Osteoblast (primary cell): ENCODE measurements at regions not wholly inside any gene's neighbourhood (a gene's known extent, or its start where the extent isn't known, plus 50 kb on each side); places are given as distances from the start of the nearest gene placed in this dataset.

ENCODE experiments used
- DNase-seq: peaks from one replicate; pipeline ENCODE4 v3.0.0; 2011; ENCODE audit warnings: low spot score, mixed read lengths; ENCODE audit not compliant: insufficient read length; ENCODE audit errors: missing footprints
- H2AFZ ChIP-seq: 2 replicates; pipeline ENCODE4 v1.6.0; 2011; ENCODE audit warnings: mild to moderate bottlenecking, low read length
- H3K27ac ChIP-seq: 2 replicates; pipeline ENCODE4 v1.5.1; 2011; ENCODE audit warnings: mild to moderate bottlenecking, low read depth, low read length, moderate library complexity
- H3K27me3 ChIP-seq: 2 replicates; pipeline ENCODE4 v1.6.0; 2012; ENCODE audit warnings: mild to moderate bottlenecking, control low read depth, inconsistent platforms, low read length, moderate library complexity; ENCODE audit not compliant: insufficient read depth
- H3K36me3 ChIP-seq: 2 replicates; pipeline ENCODE4 v1.5.1; 2011; ENCODE audit warnings: mild to moderate bottlenecking, low read length, control low read depth, moderate library complexity; ENCODE audit not compliant: insufficient read depth
- H3K4me1 ChIP-seq: 2 replicates; pipeline ENCODE4 v1.5.1; 2011; ENCODE audit warnings: mild to moderate bottlenecking, low read length, control low read depth, moderate library complexity; ENCODE audit not compliant: insufficient read depth
- H3K4me2 ChIP-seq: 2 replicates; pipeline ENCODE4 v1.6.0; 2011; ENCODE audit warnings: mild to moderate bottlenecking, low read length; ENCODE audit not compliant: insufficient read depth
- H3K4me3 ChIP-seq: fragments of 200-600 bp; sonication (generic); 3 replicates; pipeline ENCODE4 v1.5.1; 2012; ENCODE audit warnings: mild to moderate bottlenecking, low read length, inconsistent platforms; ENCODE audit not compliant: insufficient read depth
- H3K79me2 ChIP-seq: 2 replicates; pipeline ENCODE4 v1.6.0; 2012; ENCODE audit warnings: mild to moderate bottlenecking, low read length, control low read depth, inconsistent platforms; ENCODE audit not compliant: insufficient read depth
- H3K9me3 ChIP-seq: 2 replicates; pipeline ENCODE4 v1.5.1; 2011; ENCODE audit warnings: low read depth, low read length, control low read depth
- H4K20me1 ChIP-seq: 2 replicates; pipeline ENCODE4 v1.6.0; 2012; ENCODE audit warnings: mild to moderate bottlenecking, low read length, control low read depth; ENCODE audit not compliant: insufficient read depth
- TF ChIP-seq, protein P1 (sequence below): IDR thresholded peaks from 2 replicates; pipeline ENCODE4 v1.5.1; 2011; ENCODE audit warnings: mild to moderate bottlenecking, low read depth, low read length, moderate library complexity; ENCODE audit errors: extremely low read depth

DNA sequence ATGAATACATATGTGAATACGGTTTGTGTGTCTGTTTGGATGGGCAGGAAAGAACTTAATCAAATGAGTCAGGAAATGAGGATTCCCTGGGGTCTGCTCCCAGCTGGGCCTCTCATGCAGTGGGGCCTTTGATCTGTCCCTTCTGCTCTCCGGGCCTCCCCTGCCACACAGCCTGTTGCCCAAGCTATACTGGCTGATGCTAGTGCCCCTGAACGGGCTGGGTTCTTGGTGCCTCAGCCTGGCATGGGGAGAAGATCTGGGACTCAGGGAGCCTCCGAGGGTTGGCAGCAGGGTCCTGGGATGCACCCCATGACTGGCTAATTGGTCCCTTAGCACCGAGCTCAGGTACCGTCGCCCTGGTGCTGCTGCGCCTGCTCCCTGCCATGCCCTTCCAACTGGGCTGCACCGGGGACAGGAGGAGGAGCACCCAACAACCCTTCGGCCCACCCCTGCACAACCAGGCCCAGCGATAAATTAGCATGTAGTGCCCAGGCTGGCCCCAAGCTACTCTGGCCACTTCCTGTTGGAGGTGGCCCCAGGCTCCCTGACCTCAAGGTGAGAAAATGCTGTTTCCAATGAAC is 59.9 kb upstream of the DUSP5 start:
- H3K79me2 ChIP-seq, result no peaks in the 10 kb centered on the region
- no peak for DNase-seq
- H2AFZ ChIP-seq, result no peak overlapping the region
- H3K9me3 ChIP-seq, result no peaks in the 10 kb centered on the region
- TF ChIP-seq, protein P1, sequence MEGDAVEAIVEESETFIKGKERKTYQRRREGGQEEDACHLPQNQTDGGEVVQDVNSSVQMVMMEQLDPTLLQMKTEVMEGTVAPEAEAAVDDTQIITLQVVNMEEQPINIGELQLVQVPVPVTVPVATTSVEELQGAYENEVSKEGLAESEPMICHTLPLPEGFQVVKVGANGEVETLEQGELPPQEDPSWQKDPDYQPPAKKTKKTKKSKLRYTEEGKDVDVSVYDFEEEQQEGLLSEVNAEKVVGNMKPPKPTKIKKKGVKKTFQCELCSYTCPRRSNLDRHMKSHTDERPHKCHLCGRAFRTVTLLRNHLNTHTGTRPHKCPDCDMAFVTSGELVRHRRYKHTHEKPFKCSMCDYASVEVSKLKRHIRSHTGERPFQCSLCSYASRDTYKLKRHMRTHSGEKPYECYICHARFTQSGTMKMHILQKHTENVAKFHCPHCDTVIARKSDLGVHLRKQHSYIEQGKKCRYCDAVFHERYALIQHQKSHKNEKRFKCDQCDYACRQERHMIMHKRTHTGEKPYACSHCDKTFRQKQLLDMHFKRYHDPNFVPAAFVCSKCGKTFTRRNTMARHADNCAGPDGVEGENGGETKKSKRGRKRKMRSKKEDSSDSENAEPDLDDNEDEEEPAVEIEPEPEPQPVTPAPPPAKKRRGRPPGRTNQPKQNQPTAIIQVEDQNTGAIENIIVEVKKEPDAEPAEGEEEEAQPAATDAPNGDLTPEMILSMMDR, result no peak
- no peak overlapping the region for H3K4me3 ChIP-seq
- no peaks in the 10 kb centered on the region for H3K27me3 ChIP-seq
- no peak overlapping the region for H3K27ac ChIP-seq
- H3K4me2 ChIP-seq, result no peak overlapping the region
- no peaks in the 10 kb centered on the region for H4K20me1 ChIP-seq
- no peaks in the 10 kb centered on the region for H3K36me3 ChIP-seq
- H3K4me1 ChIP-seq, result no peaks in the 10 kb centered on the region

DNA sequence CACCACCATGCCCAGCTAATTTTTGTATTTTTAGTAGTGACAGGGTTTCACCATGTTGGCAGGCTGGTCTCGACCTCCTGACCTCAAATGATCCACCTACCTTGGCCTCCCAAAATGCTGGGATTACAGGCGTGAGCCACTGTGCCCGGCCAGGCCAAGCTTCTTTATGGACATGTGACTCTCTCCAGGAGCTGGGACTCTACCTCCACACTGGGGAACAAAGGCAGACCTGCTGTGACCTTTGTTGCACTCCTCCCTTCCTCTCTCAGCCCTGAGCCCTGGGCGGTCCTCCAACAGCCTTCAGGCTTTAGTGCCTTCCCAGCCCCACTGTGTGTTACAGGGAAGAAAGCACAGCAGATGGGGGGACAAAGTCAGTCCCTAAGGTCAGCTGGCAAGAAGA is 55.0 kb upstream of the DUSP5 start:
- Histone ChIP-seq H3K9me3 (no peaks in the 10 kb centered on the region), H3K27me3 (no peaks in the 10 kb centered on the region), H3K36me3 (no peaks in the 10 kb centered on the region), H2AFZ (no peak overlapping the region), H3K4me1 (peaks cover 12% of the 10 kb centered on the region), H3K27ac (no peak overlapping the region), H3K79me2 (no peaks in the 10 kb centered on the region), H3K4me3 (no peak overlapping the region), H4K20me1 (no peaks in the 10 kb centered on the region), H3K4me2 (no peak overlapping the region)
- TF ChIP-seq, protein P1, result no peak
- no peak for DNase-seq

- Histone ChIP-seq H3K27me3 (no peaks in the 10 kb centered on the region), H2AFZ (no peak overlapping the region), H3K4me1 (peaks cover 16% of the 10 kb centered on the region), H4K20me1 (no peaks in the 10 kb centered on the region), H3K36me3 (no peaks in the 10 kb centered on the region), H3K27ac (no peak overlapping the region), H3K4me2 (no peak overlapping the region), H3K9me3 (no peaks in the 10 kb centered on the region), H3K79me2 (no peaks in the 10 kb centered on the region), H3K4me3 (no peak overlapping the region)
- TF ChIP-seq, protein P1, result no peak
- peak; percentile 59 for DNase-seq
Measured at GRCh38 chr10:110443239-110444003, 54.3 kb upstream of the DUSP5 start.

- H3K4me1 ChIP-seq, result peaks cover 16% of the 10 kb centered on the region
- DNase-seq, result no peak
- TF ChIP-seq, protein P1, result no peak
Measured at GRCh38 chr10:110444004-110444337, 53.7 kb upstream of the DUSP5 start.

More at GRCh38 chr10:110444004-110444337, 53.7 kb upstream of the DUSP5 start:
- Histone ChIP-seq H3K4me3 (no peak overlapping the region), H4K20me1 (no peaks in the 10 kb centered on the region), H3K9me3 (no peaks in the 10 kb centered on the region), H3K36me3 (no peaks in the 10 kb centered on the region), H3K79me2 (no peaks in the 10 kb centered on the region), H3K27me3 (no peaks in the 10 kb centered on the region), H2AFZ (no peak overlapping the region), H3K27ac (no peak overlapping the region), H3K4me2 (no peak overlapping the region)
